Gastroesophageal sphincter (tissue), 4 donors: ENCODE measurements at regions not wholly inside any gene's neighbourhood (a gene's known extent, or its start where the extent isn't known, plus 50 kb on each side); places are given as distances from the start of the nearest gene placed in this dataset.

Experiments
- ATAC-seq: fragments of 150-250 bp; one replicate; pipeline ENCODE4 v1.9.1; 2016; ENCODE audit warnings: mild to moderate bottlenecking, moderate library complexity
- H3K27ac ChIP-seq, 4 donors: fragments of 200-600 bp; sonication (generic) in 3 of 4; 1 replicate in 3 of 4; 2 replicates in 1 of 4; pipeline ENCODE4 v1.5.1; 2016 to 2019
- H3K27me3 ChIP-seq: fragments of 200-600 bp; sonication (generic); one replicate; pipeline ENCODE4 v1.5.1; 2019
- H3K36me3 ChIP-seq, 2 donors: fragments of 200-600 bp; sonication (generic); one replicate each; pipeline ENCODE4 v1.5.1; 2019; ENCODE audit warnings: control low read depth in 1 of 2
- H3K4me1 ChIP-seq, 3 donors: fragments of 200-600 bp; sonication (generic); 1 replicate in 2 of 3; 2 replicates in 1 of 3; pipeline ENCODE4 v1.5.1; 2016 to 2019; ENCODE audit warnings: control low read depth in 2 of 3
- H3K4me3 ChIP-seq, 2 donors: fragments of 200-600 bp; sonication (generic); one replicate each; pipeline ENCODE4 v1.5.1; 2019; ENCODE audit warnings: mild to moderate bottlenecking in 1 of 2, moderate library complexity in 1 of 2
- H3K9me3 ChIP-seq, 3 donors: fragments of 200-600 bp; sonication (generic); one replicate each; pipeline ENCODE4 v1.5.1; 2017 to 2019; ENCODE audit warnings: control low read depth in 2 of 3
- EP300 ChIP-seq: sonication (generic); formaldehyde crosslinking; IDR thresholded peaks from one replicate; pipeline ENCODE4 v1.6.1; 2017; ENCODE audit warnings: antibody characterized with exemption, mild to moderate bottlenecking
- POLR2A ChIP-seq, 2 donors: fragments of 450-650 bp; IDR thresholded peaks; one replicate each; pipeline ENCODE4 v1.6.1; 2017; ENCODE audit warnings: antibody characterized with exemption in 2 of 2, mild to moderate bottlenecking in 2 of 2, moderate library complexity in 1 of 2
- POLR2AphosphoS5 ChIP-seq: sonication (generic); formaldehyde crosslinking; IDR thresholded peaks from one replicate; pipeline ENCODE4 v1.6.1; 2017; ENCODE audit warnings: antibody characterized with exemption
- WGBS, 2 donors: methylation state at CpG; one replicate each; pipeline ENCODE4 v1.1.5; 2018; ENCODE audit warnings: low coverage in 1 of 2; 5-methylcytosine and 5-hydroxymethylcytosine counted together
- TF ChIP-seq, protein P1 (sequence below), 4 experiments: fragments of 200-600 bp in 2 of 4; fragments of 450-650 bp in 2 of 4; sonication (generic) in 1 of 4; IDR thresholded peaks; one replicate each; pipeline ENCODE4 v1.5.1; 2017 to 2019; ENCODE audit warnings: antibody characterized with exemption in 4 of 4, mild to moderate bottlenecking in 2 of 4, moderate library complexity in 2 of 4

DNA sequence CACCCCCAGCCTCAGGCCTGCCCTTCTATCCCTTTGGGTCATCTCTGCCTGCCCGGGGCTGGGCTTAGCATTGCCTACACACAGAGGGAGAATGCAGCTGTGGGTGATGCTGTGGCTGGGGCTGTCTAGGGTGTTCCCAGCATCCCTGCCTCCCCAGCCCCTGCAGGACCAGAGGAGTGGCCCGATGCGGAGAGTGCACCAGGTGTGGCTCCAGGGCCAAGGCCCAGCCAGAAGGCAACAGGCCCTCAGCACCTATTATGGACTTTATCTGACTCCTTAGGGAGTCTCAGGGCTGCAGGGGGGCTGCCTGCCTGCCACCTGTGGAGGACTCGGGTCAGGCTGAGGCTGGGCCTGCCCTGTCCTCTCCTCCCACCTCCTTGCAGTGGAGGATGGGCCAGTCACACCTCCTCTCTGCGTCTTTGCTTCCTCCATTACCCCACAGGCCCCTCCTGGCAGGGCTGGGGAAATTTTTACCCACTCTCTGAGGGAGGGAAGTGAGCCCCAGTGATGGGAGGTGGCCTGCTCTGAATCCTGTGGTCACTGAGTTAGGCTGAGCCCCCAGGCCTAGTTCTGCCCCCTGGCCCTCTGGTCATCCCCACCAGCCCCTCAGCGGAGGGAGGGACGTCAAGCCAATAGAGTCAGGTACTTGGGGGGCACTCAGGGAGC lies 92.9 kb upstream of the PCBD1 start:
- WGBS, 2 donors = 92% methylated on average over 2 of the region's 7 CpGs; no CpG with 5 or more reads in 1 of the 2 donors

DNA sequence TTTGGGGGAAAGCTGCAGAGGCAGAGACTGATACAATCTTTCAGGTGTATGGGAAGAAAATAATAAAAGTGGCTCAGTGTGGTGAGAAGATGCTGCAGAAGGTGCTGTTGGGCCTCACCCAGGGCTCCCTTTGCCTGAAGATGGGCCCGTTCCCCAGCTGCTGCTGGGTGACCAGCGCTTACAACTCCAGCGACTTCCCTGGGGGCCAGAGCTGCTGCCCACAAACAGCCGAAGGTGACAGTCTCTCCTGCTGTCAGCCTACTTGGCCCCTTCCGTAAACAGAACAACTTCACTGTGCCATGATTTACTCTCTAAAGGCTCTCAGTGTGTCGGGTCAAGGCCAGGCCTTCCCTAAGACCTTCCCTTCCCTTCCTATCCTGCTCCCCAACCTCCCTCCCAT lies 93.6 kb upstream of the PCBD1 start:
- no peak overlapping the region for H3K4me3 ChIP-seq
- no peak overlapping the region for H3K27ac ChIP-seq
- TF ChIP-seq POLR2AphosphoS5 (no peak), POLR2A (IDR thresholded peaks at IDR 0.05) (no peak), EP300 (no peak)
- TF ChIP-seq, protein P1, sequence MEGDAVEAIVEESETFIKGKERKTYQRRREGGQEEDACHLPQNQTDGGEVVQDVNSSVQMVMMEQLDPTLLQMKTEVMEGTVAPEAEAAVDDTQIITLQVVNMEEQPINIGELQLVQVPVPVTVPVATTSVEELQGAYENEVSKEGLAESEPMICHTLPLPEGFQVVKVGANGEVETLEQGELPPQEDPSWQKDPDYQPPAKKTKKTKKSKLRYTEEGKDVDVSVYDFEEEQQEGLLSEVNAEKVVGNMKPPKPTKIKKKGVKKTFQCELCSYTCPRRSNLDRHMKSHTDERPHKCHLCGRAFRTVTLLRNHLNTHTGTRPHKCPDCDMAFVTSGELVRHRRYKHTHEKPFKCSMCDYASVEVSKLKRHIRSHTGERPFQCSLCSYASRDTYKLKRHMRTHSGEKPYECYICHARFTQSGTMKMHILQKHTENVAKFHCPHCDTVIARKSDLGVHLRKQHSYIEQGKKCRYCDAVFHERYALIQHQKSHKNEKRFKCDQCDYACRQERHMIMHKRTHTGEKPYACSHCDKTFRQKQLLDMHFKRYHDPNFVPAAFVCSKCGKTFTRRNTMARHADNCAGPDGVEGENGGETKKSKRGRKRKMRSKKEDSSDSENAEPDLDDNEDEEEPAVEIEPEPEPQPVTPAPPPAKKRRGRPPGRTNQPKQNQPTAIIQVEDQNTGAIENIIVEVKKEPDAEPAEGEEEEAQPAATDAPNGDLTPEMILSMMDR (IDR thresholded peaks at IDR 0.05) = no peak
- WGBS, 2 donors = 94 to 100% methylated on average over 1 to 2 of the region's 6 CpGs
- no peaks in the 10 kb centered on the region for H3K4me1 ChIP-seq
- no peaks in the 10 kb centered on the region for H3K27me3 ChIP-seq
- H3K36me3 ChIP-seq = no peaks in the 10 kb centered on the region
- H3K9me3 ChIP-seq = peaks cover 0 to 10% (median 0%) of the 10 kb centered on the region in 3 donors
- no peak for ATAC-seq

More for the DNA sequence above, 92.9 kb upstream of the PCBD1 start:
- Histone ChIP-seq H3K9me3 (peaks cover 0 to 10% (median 0%) of the 10 kb centered on the region in 3 donors), H3K4me1 (no peaks in the 10 kb centered on the region), H3K36me3 (no peaks in the 10 kb centered on the region), H3K27ac (no peak overlapping the region), H3K27me3 (no peaks in the 10 kb centered on the region), H3K4me3 (no peak overlapping the region)
- TF ChIP-seq POLR2AphosphoS5 = no peak
- no peak for TF ChIP-seq POLR2A (IDR thresholded peaks at IDR 0.05)
- TF ChIP-seq, protein P1 (IDR thresholded peaks at IDR 0.05) = no peak
- no peak for TF ChIP-seq EP300
- no peak for ATAC-seq

DNA sequence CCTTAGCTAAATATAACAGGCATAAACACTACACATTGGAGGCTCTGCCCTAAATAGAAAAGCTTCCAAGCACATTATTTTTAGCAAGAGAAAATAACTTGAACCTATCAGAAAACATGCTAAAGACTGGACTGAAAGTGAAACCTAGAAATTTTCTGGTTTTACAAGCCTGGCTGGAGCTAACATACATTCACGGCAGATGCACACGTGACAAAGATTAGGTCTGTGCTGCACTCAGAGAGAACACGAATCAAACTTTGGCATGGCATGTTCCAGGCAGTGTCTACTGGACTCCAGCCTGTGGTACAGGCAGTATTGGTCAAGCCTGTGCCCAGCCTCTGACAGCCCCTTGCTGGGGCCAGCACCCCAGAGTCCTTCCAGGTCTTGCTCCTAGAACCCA lies 94.1 kb upstream of the PCBD1 start:
- Histone ChIP-seq H3K27me3 (no peaks in the 10 kb centered on the region), H3K9me3 (peaks cover 0 to 10% (median 0%) of the 10 kb centered on the region in 3 donors), H3K36me3 (no peaks in the 10 kb centered on the region), H3K4me1 (no peaks in the 10 kb centered on the region), H3K4me3 (no peak overlapping the region), H3K27ac (no peak overlapping the region)
- TF ChIP-seq EP300 (no peak), POLR2A (IDR thresholded peaks at IDR 0.05) (no peak), POLR2AphosphoS5 (no peak)
- TF ChIP-seq, protein P1 (IDR thresholded peaks at IDR 0.05) = no peak
- ATAC-seq = no peak
- 80% methylated on average over 3 of the region's 3 CpGs; no CpG with 5 or more reads in 1 of the 2 donors for WGBS, 2 donors

DNA sequence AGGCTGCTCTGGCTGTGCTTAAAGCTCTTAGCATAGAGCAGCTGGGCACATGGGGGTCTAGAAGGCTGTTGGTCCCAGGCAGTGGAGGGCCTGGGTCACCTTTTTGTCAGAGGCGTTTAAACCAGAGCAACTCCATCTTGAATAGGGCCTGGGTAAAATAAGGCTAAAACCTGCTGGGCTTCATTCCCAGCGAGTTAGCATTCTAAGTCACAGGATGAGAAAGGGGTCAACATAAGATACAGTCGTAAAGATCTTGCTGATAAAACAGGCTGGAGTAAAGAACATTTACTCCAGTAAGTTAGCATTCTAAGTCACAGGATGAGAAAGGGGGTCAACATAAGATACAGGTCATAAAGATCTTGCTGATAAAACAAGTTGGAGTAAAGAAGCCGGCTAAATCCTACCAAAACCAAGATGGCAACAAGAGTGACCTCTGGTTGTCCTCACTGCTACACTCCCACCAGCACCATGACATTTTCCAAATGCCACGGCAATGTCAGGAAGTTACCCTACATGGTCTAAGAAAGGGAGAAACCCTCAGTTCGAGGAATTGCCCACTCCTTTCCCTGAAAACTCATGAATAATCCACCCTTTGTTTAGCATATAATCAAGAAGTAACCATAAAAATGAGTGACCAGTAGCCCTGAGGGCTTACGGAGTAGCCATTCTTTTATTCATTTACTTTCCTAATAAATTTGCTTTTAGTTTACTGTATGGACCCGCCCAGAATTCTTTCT lies 96.8 kb upstream of the PCBD1 start:
- H3K36me3 ChIP-seq = no peaks in the 10 kb centered on the region

More for the DNA sequence above, 96.8 kb upstream of the PCBD1 start:
- H3K27me3 ChIP-seq = no peaks in the 10 kb centered on the region
- no peak overlapping the region for H3K27ac ChIP-seq
- H3K4me3 ChIP-seq = no peak overlapping the region
- TF ChIP-seq POLR2A (IDR thresholded peaks at IDR 0.05) = no peak
- TF ChIP-seq EP300 = no peak
- TF ChIP-seq POLR2AphosphoS5 = no peak
- TF ChIP-seq, protein P1 (IDR thresholded peaks at IDR 0.05) = no peak
- no peaks in the 10 kb centered on the region for H3K4me1 ChIP-seq
- no peak for ATAC-seq
- 74 to 75% methylated on average over 5 to 7 of the region's 8 CpGs for WGBS, 2 donors
- H3K9me3 ChIP-seq = peaks cover 0 to 10% (median 0%) of the 10 kb centered on the region in 3 donors
